NCI-H510A (cell line): ENCODE measurements at regions not wholly inside any gene's neighbourhood (a gene's known extent, or its start where the extent isn't known, plus 50 kb on each side); places are given as distances from the start of the nearest gene placed in this dataset.

Experiments used
- DNase-seq: peaks from one replicate; lab custom pipeline; 2025; lab: John Stamatoyannopoulos, UW

DNA sequence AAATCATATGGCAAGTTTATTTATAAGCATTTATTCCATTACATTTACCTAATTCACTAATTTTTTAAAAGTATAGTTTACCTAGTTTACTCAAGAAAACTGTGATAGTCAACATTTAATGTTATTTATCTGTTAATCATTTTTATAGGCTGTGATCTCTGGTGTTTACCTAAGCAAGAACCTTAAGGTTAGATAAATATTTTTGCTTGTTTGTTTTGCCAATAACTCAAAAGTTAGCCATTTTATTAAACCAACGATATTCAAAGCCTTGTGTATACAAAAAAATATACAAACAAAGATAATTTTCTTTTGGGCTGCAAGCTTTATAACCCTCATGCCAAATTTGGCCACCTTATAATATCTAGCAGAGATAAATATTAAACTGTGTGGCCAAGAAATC is 157.3 kb downstream of the SLCO1B3 start:
- no peak for DNase-seq

DNA sequence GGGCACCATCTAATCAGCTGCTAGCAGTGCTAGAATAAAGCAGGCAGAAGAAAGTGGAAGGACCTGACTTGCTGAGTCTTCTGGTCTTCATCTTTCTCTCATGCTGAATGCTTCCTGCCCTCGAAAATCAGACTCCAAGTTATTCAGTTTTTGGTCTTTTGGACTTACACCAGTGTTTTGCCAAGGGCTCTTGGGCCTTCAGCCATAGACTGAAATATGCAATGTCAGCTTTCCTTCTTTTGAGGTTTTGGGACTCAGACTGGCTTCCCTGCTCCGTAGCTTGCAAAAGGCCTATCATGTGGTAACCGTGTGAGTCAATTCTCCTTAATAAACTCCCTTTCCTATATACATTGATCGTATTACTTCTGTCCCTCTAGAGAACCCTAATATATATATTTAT is 159.3 kb downstream of the SLCO1B3 start:
- DNase-seq: no peak

DNA sequence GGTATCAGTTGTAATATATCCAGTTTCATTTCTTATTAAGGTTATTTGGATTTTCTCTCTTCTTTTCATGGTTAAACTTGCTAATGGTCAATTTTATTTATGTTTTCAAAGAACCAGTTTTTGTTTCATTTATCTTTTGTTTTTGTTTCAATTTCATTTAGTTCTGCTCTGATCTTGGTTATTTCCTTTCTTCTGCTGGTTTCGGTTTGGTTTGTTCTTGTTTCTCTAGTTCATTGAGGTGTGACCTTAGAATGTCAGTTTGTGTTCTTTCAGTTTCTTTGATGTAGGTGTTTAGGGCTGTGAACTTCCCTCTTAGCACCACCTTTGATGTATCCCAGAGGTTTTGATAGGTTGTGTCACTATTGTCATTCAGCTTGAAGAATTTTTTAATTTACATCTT is 145.6 kb upstream of the SLCO1B1 start:
- no peak for DNase-seq

DNA sequence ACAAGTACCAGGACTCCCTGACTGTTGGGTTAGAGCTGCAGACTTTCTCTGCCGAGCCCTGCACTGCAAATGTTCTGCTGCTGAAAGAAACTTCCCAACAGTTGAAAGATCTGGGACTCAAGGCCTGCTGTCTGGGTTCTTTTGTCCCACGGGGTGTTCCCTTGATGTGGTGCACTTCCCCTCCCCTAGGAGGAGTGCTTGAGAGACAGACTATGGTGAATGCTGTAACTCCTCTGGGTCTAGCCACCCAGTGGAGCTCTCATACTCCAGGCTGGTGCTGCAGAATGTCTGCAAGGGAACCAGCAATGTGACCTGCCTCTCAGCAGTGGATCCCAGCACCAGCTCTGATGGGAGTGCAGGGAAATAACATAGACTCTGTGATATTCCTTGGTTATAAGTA is 129.2 kb upstream of the SLCO1B1 start:
- DNase-seq: no peak

DNA sequence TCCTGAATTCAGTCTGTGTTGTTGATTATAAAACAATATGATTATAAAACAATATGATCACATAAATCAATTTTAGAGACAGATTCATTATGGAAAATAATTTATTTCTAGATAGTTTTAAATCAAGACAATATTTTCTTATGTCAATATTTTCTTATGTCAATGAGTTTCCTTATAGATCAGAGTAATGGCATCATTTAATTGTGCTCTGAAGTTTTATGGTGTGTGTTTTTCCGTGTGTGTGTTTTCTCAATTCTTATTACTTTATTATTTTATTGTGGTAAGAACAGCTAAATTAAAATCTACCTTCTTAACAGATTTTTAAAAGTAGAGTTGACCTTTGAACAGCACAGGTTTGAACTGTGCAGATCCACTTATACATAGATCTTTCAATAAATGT is 105.3 kb upstream of the SLCO1B1 start:
- no peak for DNase-seq

DNA sequence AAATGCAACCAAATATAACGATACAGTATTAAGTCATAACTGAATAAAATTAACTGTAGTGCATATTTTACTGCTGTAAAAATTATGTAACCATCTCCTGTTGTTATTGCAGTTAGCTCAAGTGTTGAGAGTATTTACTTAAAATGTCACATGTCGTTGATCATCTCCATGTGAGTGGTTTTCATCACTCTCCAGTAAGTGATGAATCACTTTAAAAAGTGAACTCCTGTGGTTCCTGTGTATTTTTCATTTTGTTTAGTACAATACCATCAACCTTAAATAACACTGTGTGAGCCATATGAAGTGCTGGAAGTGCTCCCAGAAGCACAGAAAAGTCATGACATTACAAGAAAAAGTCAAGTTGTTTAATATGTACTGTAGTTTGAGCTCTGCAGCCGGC is 104.7 kb upstream of the SLCO1B1 start:
- DNase-seq: peak; percentile 64

DNA sequence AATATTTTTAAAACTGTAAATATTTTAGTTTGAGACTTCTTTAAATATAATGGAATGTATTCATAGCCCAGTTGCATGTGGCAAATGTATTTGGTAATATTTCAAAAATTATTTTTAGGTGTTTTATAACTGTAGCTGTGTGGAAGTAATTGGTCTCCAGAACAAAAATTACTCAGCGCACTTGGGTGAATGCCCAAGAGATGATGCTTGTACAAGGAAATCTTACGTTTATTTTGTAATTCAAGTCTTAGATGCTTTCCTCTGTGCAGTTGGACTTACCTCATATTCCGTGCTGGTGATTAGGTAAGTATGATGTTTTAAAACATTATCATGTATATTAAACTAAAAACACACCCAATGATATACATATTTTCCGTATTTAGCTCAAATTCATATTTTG is 76.7 kb upstream of the SLCO1B1 start:
- DNase-seq: no peak

DNA sequence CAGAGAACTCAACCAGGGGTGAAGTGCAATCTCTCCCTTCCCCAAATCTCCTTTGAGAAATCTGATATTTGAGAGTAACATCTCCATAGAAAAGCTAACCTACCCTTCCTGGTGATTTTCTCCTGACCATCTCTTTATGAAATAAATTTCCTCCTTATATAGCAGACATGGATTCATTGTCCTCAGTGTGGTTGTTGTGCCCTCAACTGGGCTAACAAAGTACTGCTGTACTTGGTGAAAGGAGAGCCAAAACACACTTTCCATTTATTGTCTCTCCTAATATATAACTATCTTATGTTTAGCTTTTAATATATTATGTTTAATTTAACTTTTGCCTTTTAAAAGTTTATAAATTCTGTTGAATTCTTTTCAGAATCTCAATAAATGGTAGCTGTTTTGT is 65.1 kb upstream of the SLCO1B1 start:
- DNase-seq: no peak

DNA sequence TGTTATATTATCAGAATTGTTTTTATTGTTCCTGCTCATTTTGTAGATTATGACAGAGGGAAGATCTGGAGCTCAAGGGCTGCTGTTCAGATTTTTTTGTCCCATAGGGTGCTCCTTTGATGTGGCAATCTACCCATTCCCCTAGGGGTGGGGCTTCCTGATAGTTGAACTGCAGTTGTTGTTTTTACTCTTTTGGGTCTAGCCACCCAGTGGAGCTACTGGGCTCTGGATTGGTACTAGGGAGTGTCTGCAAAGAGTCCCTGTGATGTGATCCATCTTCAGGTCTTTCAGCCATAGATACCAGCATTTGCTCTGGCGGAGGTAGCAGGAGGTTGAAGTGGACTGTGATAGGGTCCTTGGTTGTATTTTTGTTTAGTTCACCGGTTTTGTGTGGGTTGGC is 57.9 kb upstream of the SLCO1B1 start:
- no peak for DNase-seq

DNA sequence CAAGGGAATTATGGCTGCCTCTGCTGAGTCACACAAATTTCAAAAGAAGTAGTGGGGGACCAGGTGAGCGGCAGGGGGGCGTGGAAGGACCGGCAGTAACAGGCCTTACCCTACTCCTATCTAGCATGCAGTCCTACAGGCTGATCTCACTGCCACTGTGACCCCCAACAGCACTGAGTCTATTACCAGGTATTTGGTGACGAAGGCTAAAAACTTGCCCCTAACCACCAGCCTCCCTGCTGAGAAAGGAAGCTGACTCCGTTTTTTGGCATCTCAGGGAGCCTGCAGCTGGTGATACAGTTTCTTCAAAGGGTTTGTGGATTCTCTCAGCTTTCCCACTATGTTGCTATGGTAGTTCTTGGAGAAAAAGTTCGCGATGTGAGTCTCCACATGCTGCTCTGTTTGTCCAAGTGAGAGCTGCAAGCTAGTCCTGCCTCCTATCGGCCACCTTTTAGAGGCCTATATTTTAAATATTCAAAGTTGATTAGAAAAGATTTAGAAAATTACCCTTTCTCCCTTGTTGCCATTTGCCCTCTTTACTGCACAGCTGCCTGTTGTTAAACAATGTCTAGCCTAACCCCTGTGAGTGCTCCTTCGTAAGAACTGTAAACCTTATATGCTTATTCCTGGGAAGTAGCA is 57.1 kb upstream of the SLCO1B1 start:
- DNase-seq: no peak
